HG02623 (cell line): ENCODE measurements at regions not wholly inside any gene's neighbourhood (a gene's known extent, or its start where the extent isn't known, plus 50 kb on each side); places are given as distances from the start of the nearest gene placed in this dataset.

Source experiments
- ATAC-seq: cut with Tn5 transposase; IDR thresholded peaks from one replicate; pipeline ENCODE4 v1.9.1; 2021; ENCODE audit warnings: moderate library complexity; ENCODE audit not compliant: unreplicated experiment

- ATAC-seq = no peak
Observed at GRCh38 chr2:41378420-41378819, 669.4 kb upstream of the PKDCC start.

GRCh38 chr2:41379496-41380221, 668.2 kb upstream of the PKDCC start:
- no peak for ATAC-seq

DNA sequence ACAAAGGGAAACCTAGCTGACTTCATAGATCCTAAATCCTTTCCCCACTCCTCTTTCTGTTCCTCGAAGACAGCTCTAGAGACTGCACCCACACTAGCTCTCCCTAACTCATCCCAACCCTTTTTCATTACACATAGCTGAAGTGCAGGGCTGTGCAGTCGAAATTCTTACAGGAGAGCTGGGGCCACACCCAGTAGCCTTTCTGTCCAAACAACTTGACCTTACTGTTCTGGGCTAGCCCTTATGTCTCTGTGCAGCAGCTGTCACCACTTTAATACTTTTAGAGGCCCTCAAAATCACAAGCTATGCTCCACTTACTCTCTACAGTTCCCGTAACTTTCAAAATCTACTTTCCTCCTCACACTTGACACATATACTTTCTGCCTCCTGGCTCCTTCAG, 666.1 kb upstream of the PKDCC start:
- ATAC-seq = no peak

GRCh38 chr2:41387519-41387918, 660.3 kb upstream of the PKDCC start:
- ATAC-seq = no peak

GRCh38 chr2:41393621-41394020, 654.2 kb upstream of the PKDCC start:
- ATAC-seq = no peak

DNA sequence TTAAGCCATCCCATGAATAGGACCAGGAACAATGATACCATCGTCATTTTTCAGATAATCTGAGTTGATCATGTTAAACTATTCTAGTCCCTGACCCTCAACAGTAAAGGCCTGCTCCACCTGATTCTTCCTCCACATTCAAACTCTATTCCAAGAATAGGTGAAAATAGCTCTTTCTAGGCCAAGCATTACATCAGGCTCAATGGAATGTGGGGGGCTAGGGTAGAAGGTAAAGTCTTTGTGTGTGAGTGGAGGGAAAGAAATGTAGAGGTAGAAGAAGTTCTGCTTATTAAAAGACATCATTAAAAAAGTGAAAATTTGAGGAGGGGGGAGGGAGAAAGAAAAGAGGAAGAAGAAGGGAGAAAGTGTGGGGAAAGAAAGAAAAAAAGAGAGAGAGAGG, 653.3 kb upstream of the PKDCC start:
- ATAC-seq = no peak

DNA sequence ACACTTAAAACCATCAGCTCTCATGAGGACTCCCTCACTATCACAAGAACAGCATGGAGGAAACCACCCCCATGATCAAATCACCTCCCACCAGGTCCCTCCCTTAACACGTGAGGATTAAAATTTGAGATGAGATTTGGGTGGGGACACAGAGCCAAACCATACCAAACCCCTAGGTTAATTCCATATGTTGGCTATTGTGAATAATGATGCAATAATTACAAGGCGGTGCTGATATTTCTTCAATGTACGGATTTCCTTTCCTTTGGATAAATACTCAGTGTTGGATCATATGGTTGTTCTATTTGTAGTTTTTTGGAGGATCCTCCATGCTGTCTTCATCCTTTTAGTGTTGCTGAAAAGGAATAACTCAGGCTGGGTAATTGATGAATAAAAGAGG, 652.1 kb upstream of the PKDCC start:
- ATAC-seq = no peak

DNA sequence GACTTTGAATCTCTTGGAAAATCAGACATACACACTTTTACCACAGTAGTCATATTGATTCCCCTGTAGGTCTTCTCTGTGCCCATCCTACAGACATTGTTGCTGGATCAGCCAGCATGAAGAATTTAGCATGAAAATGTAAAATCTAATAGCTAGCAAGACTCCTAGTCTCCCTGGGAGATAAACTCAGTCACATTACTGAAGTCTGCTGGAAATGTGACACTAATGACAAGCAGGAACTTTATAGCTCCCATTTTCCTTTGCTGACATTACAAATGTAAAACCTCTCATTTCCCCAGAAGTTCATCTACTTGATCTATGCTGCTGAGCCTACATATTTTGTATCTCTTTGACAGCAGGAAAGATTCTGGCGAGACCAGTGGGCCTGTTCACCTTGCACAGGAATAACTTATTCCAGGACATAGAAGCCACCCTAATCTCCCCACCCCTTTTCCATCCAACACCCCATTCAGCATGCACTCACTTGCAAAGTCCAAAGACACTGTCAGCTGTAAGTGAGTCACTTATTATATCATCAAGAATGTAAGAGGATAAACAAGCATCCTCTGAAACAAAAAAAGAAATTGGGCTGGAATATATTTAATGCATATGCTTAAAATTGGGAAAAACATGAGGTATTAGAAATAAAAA, 648.3 kb upstream of the PKDCC start:
- no peak for ATAC-seq

- no peak for ATAC-seq
Observed at GRCh38 chr2:41400088-41400665, 647.6 kb upstream of the PKDCC start.

- ATAC-seq = no peak
Observed at GRCh38 chr2:41405441-41405840, 642.4 kb upstream of the PKDCC start.

DNA sequence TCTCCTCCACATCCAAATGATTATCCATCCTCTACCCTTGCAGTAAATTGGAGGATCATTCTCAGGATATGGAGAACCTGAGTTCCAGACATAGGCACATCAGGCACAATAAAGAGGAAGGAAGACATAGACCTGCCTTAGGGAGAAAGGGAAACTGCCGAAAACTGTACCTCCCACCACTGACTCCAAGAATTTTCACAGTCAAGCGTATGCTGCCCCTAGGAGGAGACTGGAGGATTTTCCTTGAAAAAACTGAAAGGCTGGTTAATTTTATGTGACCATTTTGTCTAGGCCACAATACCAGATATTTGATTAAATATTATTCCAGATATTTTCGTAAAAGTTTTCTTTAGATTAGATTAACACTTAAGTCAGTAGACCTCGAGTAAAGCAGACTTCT, 638.5 kb upstream of the PKDCC start:
- ATAC-seq = no peak

- no peak for ATAC-seq
Observed at GRCh38 chr2:41410011-41410410, 637.8 kb upstream of the PKDCC start.

GRCh38 chr2:41413813-41414485, 633.9 kb upstream of the PKDCC start:
- no peak for ATAC-seq

DNA sequence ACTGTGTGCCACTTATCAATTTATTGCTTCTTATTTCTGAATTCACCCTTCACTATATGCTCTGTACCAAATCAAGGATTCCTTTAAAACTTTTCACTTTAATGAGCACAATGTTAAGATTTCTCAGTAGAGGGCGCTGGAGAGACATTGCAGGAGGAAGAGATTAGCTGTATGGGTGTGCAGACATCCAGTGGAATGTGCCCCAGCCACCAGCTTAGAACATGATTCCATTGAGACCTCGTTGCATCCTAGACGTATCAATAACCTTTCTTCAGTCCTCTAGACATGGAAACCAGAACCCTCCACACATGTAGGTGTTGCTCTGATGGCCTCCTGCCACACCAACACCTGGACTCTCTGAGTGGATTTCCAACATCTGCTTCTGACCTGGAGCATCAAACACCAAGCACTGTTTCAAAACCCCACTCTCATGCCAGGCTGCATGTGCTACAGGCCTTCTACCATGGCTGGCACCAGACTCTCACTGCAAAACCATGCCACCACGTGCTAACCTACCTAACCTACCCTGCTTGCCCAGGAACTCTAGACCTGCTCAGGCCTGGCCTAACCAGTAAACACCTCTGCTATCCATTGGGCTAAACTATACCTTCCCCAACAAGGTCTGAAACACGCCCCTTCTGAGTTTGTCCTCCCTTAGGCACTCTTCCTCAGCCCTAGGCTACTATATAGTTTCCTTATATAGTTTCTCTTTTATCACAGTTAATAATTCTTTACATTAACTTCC, 633.2 kb upstream of the PKDCC start:
- ATAC-seq = peak; percentile 67

- ATAC-seq = no peak
Observed at GRCh38 chr2:41417511-41417910, 630.3 kb upstream of the PKDCC start.

- ATAC-seq = no peak
Observed at GRCh38 chr2:41420219-41420618, 627.6 kb upstream of the PKDCC start.

DNA sequence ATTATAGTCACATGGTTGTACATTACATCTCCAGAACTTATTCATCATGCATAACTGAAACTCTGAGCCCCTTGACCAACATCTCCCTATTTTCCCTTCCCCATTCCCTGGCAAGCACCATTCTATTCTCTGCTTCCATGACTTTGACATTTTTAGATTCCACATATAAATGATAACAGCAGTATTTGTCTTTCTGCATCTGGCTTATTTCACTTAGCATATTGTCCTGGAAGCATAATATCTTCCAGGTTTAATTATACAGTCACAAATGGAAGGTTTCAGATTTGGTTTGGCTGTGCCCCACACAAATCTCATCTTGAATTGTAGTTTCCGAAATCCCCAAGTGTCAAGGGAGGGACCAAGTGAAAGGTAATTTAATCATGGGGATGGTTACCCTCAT, 626.9 kb upstream of the PKDCC start:
- no peak for ATAC-seq

- no peak for ATAC-seq
Observed at GRCh38 chr2:41431756-41432155, 616.1 kb upstream of the PKDCC start.

DNA sequence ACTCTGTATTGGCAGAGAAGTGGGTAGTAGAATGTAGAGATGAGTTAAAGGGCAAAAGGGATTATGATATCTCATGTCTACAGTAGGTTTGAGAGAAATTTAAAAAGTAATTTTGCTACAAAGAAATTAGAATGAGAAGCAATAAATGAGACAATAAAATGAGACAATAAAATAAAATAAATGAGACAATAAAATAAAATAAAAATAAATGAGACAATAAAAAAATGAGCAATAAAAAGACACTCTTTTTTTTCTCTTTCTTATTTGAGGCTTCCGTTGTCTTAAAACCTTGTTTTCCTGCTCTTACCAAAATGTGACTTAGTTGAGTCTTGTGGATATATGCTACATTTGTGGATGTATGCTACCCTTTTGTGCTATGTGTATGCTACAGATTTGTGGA, 615.4 kb upstream of the PKDCC start:
- no peak for ATAC-seq

GRCh38 chr2:41434991-41435390, 612.8 kb upstream of the PKDCC start:
- no peak for ATAC-seq

DNA sequence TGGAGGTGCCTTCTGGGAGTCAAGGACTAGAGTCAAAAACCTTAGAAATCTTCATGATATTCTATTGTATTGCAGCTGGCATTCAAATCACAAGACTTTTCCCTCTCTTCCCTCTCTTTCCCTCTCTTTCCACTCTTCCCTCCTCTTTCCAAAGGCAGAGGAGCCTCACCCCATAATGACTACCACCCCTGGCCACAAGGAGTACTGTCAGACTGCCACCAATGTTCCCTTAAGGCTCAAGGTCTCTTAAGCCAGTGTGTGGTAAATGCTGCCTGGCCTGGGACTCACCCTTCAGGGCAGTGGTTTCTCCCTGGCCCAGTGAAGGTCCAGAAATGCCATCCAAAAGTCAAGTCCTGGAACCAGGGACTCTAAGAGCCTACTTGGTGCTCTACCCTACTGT, 605.9 kb upstream of the PKDCC start:
- no peak for ATAC-seq
